Gastroesophageal sphincter (tissue), 4 donors: ENCODE measurements at regions not wholly inside any gene's neighbourhood (a gene's known extent, or its start where the extent isn't known, plus 50 kb on each side); places are given as distances from the start of the nearest gene placed in this dataset.
A peak's percentile ranks its signal among the peaks of the same experiment; 100 is the strongest.

Experiments used
- ATAC-seq: fragments of 150-250 bp; one replicate; pipeline ENCODE4 v1.9.1; 2016; ENCODE audit warnings: mild to moderate bottlenecking, moderate library complexity
- H3K27ac ChIP-seq, 4 donors: fragments of 200-600 bp; sonication (generic) in 3 of 4; 1 replicate in 3 of 4; 2 replicates in 1 of 4; pipeline ENCODE4 v1.5.1; 2016 to 2019
- H3K27me3 ChIP-seq: fragments of 200-600 bp; sonication (generic); one replicate; pipeline ENCODE4 v1.5.1; 2019
- H3K36me3 ChIP-seq, 2 donors: fragments of 200-600 bp; sonication (generic); one replicate each; pipeline ENCODE4 v1.5.1; 2019; ENCODE audit warnings: control low read depth in 1 of 2
- H3K4me1 ChIP-seq, 3 donors: fragments of 200-600 bp; sonication (generic); 1 replicate in 2 of 3; 2 replicates in 1 of 3; pipeline ENCODE4 v1.5.1; 2016 to 2019; ENCODE audit warnings: control low read depth in 2 of 3
- H3K4me3 ChIP-seq, 2 donors: fragments of 200-600 bp; sonication (generic); one replicate each; pipeline ENCODE4 v1.5.1; 2019; ENCODE audit warnings: mild to moderate bottlenecking in 1 of 2, moderate library complexity in 1 of 2
- H3K9me3 ChIP-seq, 3 donors: fragments of 200-600 bp; sonication (generic); one replicate each; pipeline ENCODE4 v1.5.1; 2017 to 2019; ENCODE audit warnings: control low read depth in 2 of 3
- EP300 ChIP-seq: sonication (generic); formaldehyde crosslinking; IDR thresholded peaks from one replicate; pipeline ENCODE4 v1.6.1; 2017; ENCODE audit warnings: antibody characterized with exemption, mild to moderate bottlenecking
- POLR2A ChIP-seq, 2 donors: fragments of 450-650 bp; IDR thresholded peaks; one replicate each; pipeline ENCODE4 v1.6.1; 2017; ENCODE audit warnings: antibody characterized with exemption in 2 of 2, mild to moderate bottlenecking in 2 of 2, moderate library complexity in 1 of 2
- POLR2AphosphoS5 ChIP-seq: sonication (generic); formaldehyde crosslinking; IDR thresholded peaks from one replicate; pipeline ENCODE4 v1.6.1; 2017; ENCODE audit warnings: antibody characterized with exemption
- WGBS, 2 donors: methylation state at CpG; one replicate each; pipeline ENCODE4 v1.1.5; 2018; ENCODE audit warnings: low coverage in 1 of 2; 5-methylcytosine and 5-hydroxymethylcytosine counted together
- TF ChIP-seq, protein P1 (sequence below), 4 experiments: fragments of 200-600 bp in 2 of 4; fragments of 450-650 bp in 2 of 4; sonication (generic) in 1 of 4; IDR thresholded peaks; one replicate each; pipeline ENCODE4 v1.5.1; 2017 to 2019; ENCODE audit warnings: antibody characterized with exemption in 4 of 4, mild to moderate bottlenecking in 2 of 4, moderate library complexity in 2 of 4

DNA sequence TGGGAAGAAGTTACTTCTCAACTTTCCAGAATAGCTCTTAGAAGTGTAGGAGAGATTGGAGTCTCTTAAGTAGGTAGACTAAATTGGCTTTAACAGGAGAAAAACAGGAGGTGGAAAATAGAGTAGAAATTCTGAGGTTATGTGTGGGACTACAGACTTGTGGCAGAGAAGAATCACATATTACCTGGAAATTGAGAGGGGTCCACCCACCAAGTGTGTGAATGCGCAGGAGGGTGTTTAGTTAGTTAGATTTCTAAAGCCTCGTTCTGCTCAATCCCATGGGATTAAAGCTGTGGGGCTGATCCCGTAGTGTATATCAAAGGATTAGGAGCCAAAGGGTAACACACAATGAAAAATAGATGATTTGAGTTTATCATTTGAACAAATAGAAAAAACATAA is 319.1 kb downstream of the TRIB2 start:
- WGBS, 2 donors, result 65 to 81% methylated on average over 3 of the region's 3 CpGs
- Histone ChIP-seq H3K4me1 (no peaks in the 10 kb centered on the region), H3K36me3 (no peaks in the 10 kb centered on the region), H3K9me3 (peaks cover 0 to 11% (median 0%) of the 10 kb centered on the region in 3 donors), H3K4me3 (no peak overlapping the region), H3K27ac (no peak overlapping the region), H3K27me3 (peaks cover 13% of the 10 kb centered on the region)
- no peak for ATAC-seq
- TF ChIP-seq, protein P1, sequence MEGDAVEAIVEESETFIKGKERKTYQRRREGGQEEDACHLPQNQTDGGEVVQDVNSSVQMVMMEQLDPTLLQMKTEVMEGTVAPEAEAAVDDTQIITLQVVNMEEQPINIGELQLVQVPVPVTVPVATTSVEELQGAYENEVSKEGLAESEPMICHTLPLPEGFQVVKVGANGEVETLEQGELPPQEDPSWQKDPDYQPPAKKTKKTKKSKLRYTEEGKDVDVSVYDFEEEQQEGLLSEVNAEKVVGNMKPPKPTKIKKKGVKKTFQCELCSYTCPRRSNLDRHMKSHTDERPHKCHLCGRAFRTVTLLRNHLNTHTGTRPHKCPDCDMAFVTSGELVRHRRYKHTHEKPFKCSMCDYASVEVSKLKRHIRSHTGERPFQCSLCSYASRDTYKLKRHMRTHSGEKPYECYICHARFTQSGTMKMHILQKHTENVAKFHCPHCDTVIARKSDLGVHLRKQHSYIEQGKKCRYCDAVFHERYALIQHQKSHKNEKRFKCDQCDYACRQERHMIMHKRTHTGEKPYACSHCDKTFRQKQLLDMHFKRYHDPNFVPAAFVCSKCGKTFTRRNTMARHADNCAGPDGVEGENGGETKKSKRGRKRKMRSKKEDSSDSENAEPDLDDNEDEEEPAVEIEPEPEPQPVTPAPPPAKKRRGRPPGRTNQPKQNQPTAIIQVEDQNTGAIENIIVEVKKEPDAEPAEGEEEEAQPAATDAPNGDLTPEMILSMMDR (IDR thresholded peaks at IDR 0.05), result no peak
- TF ChIP-seq POLR2AphosphoS5, result no peak
- no peak for TF ChIP-seq POLR2A (IDR thresholded peaks at IDR 0.05)
- no peak for TF ChIP-seq EP300

DNA sequence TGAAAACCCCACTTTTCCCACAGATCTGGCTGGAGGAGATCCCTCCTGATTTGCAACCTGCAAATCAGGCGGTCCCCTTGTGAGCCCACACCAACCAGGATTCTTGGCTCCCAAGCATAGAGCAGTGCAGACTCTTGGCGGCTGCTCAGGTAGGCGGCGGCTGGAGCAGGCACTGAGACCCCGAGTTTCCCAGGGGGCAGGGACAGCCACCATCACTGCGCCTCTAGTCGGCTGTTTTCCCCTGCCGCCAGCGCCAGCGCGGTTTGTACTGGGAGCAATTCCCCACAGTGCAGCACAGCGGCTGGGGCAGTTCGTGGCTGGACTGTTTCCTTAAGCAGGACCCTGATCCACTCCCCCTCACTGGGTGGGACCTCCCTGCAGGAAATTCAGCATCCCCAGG is 323.3 kb downstream of the TRIB2 start:
- 69% methylated on average over 5 of the region's 13 CpGs; no CpG with 5 or more reads in 1 of the 2 donors for WGBS, 2 donors
- TF ChIP-seq POLR2AphosphoS5 (no peak), EP300 (no peak), POLR2A (IDR thresholded peaks at IDR 0.05) (no peak)
- TF ChIP-seq, protein P1 (IDR thresholded peaks at IDR 0.05), result no peak
- Histone ChIP-seq H3K9me3 (peaks cover 0 to 22% (median 0%) of the 10 kb centered on the region in 3 donors), H3K4me1 (no peaks in the 10 kb centered on the region), H3K27me3 (peaks cover 17% of the 10 kb centered on the region), H3K36me3 (no peaks in the 10 kb centered on the region), H3K4me3 (no peak overlapping the region), H3K27ac (no peak overlapping the region)
- ATAC-seq, result no peak

DNA sequence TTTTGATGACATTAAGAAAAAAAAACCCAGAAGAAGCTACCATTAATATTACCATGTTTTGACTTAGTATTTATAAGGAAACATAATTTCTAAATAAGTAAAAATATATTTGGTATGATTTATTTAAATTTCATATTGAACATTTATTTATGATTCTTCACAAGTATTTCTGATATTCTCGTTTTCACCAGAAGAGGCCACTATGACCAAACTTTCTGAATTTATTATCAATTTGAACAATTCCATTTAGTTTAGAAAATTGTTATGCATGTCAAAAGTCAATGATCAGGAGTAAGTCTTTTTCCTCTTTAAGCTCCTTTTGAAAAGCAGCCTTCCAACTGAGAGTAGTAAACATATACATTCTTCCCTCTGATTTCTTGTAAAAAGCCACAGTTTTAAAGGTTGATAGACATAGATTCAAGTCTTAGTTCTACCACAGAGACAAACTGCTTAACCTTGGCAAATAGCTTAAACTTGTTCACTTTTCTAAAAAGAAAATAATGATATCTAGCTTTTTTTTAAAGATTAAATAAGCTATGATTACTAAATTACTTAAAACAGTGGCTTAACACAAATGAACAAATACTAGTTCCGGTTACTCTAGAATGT is 329.9 kb downstream of the TRIB2 start:
- Histone ChIP-seq H3K4me1 (no peaks in the 10 kb centered on the region), H3K9me3 (peaks cover 0 to 3% (median 0%) of the 10 kb centered on the region in 3 donors), H3K27ac (no peak overlapping the region), H3K36me3 (no peaks in the 10 kb centered on the region), H3K27me3 (peaks cover 4% of the 10 kb centered on the region), H3K4me3 (no peak overlapping the region)
- TF ChIP-seq EP300, result no peak
- TF ChIP-seq, protein P1 (IDR thresholded peaks at IDR 0.05), result peak in 2 of 4 experiments; percentile 12 to 27
- ATAC-seq, result no peak
- 45 to 67% methylated on average over 2 of the region's 2 CpGs for WGBS, 2 donors

DNA sequence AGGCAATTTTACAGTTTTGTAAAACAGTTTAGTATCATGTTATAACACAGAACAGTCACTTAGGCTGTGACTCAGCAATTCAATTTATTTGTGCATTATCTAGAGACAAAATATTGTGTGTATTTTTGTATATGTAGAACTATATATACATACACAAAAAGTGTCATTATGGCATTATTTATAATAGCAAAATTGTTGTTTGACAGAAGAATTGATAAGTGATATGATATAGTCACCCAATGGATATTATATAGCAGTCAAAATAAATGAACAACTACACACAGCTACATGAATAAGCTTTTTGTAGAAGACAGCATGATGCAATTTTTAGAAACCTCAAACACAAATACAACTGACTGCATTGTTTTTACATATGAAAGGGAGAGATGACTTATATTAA is 334.0 kb downstream of the TRIB2 start:
- peaks cover 5% of the 10 kb centered on the region for H3K27me3 ChIP-seq
- no peak for ATAC-seq
- no peak overlapping the region for H3K4me3 ChIP-seq
- no peak overlapping the region for H3K27ac ChIP-seq
- TF ChIP-seq POLR2A (IDR thresholded peaks at IDR 0.05) (no peak), POLR2AphosphoS5 (no peak), EP300 (no peak)
- TF ChIP-seq, protein P1 (IDR thresholded peaks at IDR 0.05), result no peak
- H3K9me3 ChIP-seq, result no peaks in the 10 kb centered on the region
- H3K4me1 ChIP-seq, result no peaks in the 10 kb centered on the region
- H3K36me3 ChIP-seq, result no peaks in the 10 kb centered on the region

DNA sequence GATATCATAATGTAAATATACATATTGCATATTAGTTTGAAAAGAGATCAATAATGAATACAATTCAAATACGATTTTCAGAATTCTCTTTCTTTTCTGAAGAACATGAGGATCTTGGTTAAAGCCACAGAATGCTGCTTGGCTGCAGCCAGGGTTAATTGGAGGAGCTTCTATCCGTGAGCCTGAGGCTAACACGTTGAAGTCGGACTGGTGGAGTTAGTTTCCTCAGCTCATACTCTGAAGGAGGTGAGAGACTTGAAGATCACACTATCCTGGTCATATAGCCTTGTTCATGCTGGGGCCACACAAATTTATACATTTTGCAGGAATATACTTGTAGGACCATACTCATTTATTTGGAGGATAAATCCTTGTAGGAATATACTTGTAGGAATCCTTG is 335.8 kb downstream of the TRIB2 start:
- 46 to 58% methylated on average over 4 of the region's 4 CpGs for WGBS, 2 donors
- Histone ChIP-seq H3K4me1 (no peaks in the 10 kb centered on the region), H3K4me3 (no peak overlapping the region), H3K27ac (no peak overlapping the region), H3K27me3 (peaks cover 5% of the 10 kb centered on the region), H3K9me3 (no peaks in the 10 kb centered on the region), H3K36me3 (no peaks in the 10 kb centered on the region)
- no peak for TF ChIP-seq POLR2A (IDR thresholded peaks at IDR 0.05)
- TF ChIP-seq, protein P1 (IDR thresholded peaks at IDR 0.05), result no peak
- TF ChIP-seq POLR2AphosphoS5, result no peak
- ATAC-seq, result no peak
